Large intestine (tissue), 3 donors: ENCODE measurements at regions not wholly inside any gene's neighbourhood (a gene's known extent, or its start where the extent isn't known, plus 50 kb on each side); places are given as distances from the start of the nearest gene placed in this dataset.

Source experiments
- DNase-seq, 2 donors: peaks; one replicate each; pipeline versions ENCODE4 v3.0.0 to v3.0.0-alpha.2; 2013
- H3K27ac ChIP-seq: one replicate; pipeline ENCODE4 v1.5.1; 2013; ENCODE audit warnings: low read length
- H3K27me3 ChIP-seq: 2 replicates; pipeline ENCODE4 v1.6.1; 2013; ENCODE audit warnings: low read length; ENCODE audit not compliant: control insufficient read depth, insufficient read depth
- H3K36me3 ChIP-seq: 2 replicates; pipeline ENCODE4 v1.6.1; 2013; ENCODE audit warnings: low read length; ENCODE audit not compliant: control insufficient read depth, insufficient read depth
- H3K4me1 ChIP-seq: one replicate; pipeline ENCODE4 v1.6.1; 2013; ENCODE audit warnings: low read length; ENCODE audit not compliant: control insufficient read depth, insufficient read depth
- H3K4me3 ChIP-seq: one replicate; pipeline ENCODE4 v1.5.1; 2013; ENCODE audit warnings: low read length
- H3K9me3 ChIP-seq: one replicate; pipeline ENCODE4 v1.6.1; 2013; ENCODE audit warnings: mild to moderate bottlenecking, low read depth, low read length, moderate library complexity; ENCODE audit not compliant: control insufficient read depth
- WGBS: methylation state at CpG from one replicate; pipeline ENCODE4 v1.1.5; 2013; ENCODE audit warnings: low lambda C conversion rate; ENCODE audit not compliant: insufficient coverage; 5-methylcytosine and 5-hydroxymethylcytosine counted together

DNA sequence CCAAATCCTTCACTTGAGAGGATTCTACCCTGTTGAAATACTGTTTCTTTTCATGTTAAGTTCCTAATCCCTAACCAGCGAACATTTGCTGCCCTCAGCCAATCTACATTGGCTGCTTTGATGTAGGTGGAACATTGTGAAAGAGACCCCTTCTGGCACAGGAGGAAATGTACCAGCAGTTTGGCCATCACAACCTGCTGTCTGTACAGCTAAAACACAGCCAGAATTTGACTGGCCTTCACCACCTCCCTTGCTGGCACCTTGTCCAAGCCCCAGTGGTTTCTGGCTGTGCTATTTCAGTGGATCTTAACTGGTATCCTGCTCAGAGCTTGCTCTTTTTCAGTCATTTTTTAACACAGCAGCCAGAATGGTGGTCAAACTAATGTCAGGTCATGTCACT lies 202.1 kb upstream of the EPHA7 start:
- Histone ChIP-seq H3K27me3 (no peaks in the 10 kb centered on the region), H3K27ac (no peak overlapping the region), H3K4me1 (no peaks in the 10 kb centered on the region), H3K36me3 (no peaks in the 10 kb centered on the region), H3K9me3 (no peaks in the 10 kb centered on the region), H3K4me3 (no peak overlapping the region)
- no CpG with 5 or more reads among the region's 1 CpG for WGBS
- DNase-seq, result no peak

DNA sequence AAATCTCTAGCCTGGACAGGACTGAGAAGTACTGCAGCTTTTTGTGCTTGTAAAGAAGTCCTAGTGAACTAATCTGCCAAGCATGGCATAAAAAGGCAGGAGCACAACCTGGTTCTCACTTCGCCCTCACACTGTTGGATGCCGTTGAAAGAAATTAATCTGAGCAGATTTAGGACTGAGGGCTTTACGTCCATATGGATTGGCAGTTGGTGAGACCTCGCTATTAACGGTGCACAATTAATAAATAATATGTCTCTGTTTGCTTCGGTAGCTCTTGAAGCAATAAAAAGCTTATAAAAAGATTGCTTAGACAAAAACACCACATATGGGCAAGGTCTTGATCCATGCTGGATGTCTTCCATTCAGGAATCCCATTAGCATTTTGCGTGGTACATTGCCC lies 185.6 kb upstream of the EPHA7 start:
- no peak overlapping the region for H3K4me3 ChIP-seq
- H3K27ac ChIP-seq, result no peak overlapping the region
- WGBS, result 100% methylated on average over 2 of the region's 7 CpGs
- H3K36me3 ChIP-seq, result no peaks in the 10 kb centered on the region
- H3K4me1 ChIP-seq, result no peaks in the 10 kb centered on the region
- H3K9me3 ChIP-seq, result no peaks in the 10 kb centered on the region
- DNase-seq, result no peak
- H3K27me3 ChIP-seq, result no peaks in the 10 kb centered on the region

DNA sequence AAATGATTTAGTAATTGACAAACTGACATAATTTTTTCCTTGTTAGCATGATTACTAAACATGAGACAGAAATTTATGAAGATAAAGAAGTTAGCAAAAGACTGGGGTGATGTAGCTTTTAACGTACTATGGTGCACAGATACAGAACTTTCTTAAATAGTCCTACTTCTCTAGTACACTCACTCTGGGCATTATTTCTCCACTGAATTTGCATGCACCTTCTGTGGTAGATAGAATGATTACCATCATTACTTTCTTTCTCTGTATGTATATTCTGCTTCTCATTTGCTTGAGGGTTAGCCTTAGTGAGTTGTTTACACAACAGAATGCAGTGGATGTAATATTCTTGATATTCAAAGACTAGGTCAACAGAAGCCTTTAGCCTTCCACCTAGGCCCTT lies 173.1 kb upstream of the EPHA7 start:
- Histone ChIP-seq H3K27ac (no peak overlapping the region), H3K4me3 (no peak overlapping the region), H3K27me3 (no peaks in the 10 kb centered on the region), H3K9me3 (no peaks in the 10 kb centered on the region), H3K36me3 (no peaks in the 10 kb centered on the region), H3K4me1 (no peaks in the 10 kb centered on the region)
- WGBS, result 100% methylated on average over 1 of the region's 1 CpG
- DNase-seq, result no peak

GRCh38 chr6:93586306-93586705 lies 166.9 kb upstream of the EPHA7 start:
- DNase-seq, result no peak
- Histone ChIP-seq H3K4me1 (no peaks in the 10 kb centered on the region), H3K27me3 (no peaks in the 10 kb centered on the region), H3K27ac (no peak overlapping the region), H3K36me3 (no peaks in the 10 kb centered on the region), H3K9me3 (no peaks in the 10 kb centered on the region), H3K4me3 (no peak overlapping the region)
- no CpG with 5 or more reads among the region's 1 CpG for WGBS

- DNase-seq, result no peak
- no peaks in the 10 kb centered on the region for H3K4me1 ChIP-seq
- no peaks in the 10 kb centered on the region for H3K9me3 ChIP-seq
- no peaks in the 10 kb centered on the region for H3K27me3 ChIP-seq
- H3K27ac ChIP-seq, result no peak overlapping the region
- H3K36me3 ChIP-seq, result no peaks in the 10 kb centered on the region
- no peak overlapping the region for H3K4me3 ChIP-seq
Observed at GRCh38 chr6:93584300-93584699, 164.9 kb upstream of the EPHA7 start.

DNA sequence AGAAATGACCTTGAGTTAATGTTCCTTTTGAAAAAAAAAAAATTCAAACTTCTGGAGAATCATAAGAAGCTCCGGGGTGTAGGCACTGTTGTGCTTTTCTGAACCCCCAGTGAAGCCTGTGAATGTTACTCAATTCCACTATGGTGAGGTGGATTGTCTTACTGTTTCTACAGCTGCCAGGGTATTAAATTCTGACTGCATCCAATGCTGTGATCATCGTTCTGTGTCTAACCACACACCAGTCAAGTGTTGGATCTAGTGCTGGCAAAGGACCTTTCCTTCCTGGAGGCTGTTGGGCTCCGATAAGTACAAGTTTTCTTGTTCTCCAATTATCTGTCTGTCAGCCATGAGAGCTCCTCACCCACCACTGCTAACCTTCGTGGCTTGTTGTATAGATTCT lies 162.0 kb upstream of the EPHA7 start:
- Histone ChIP-seq H3K36me3 (no peaks in the 10 kb centered on the region), H3K4me1 (no peaks in the 10 kb centered on the region), H3K27ac (no peak overlapping the region), H3K27me3 (no peaks in the 10 kb centered on the region), H3K9me3 (no peaks in the 10 kb centered on the region), H3K4me3 (no peak overlapping the region)
- no CpG with 5 or more reads among the region's 4 CpGs for WGBS
- no peak for DNase-seq

- DNase-seq, result no peak
- no peaks in the 10 kb centered on the region for H3K36me3 ChIP-seq
- WGBS, result no CpG with 5 or more reads among the region's 2 CpGs
Observed at GRCh38 chr6:93580446-93580845, 161.1 kb upstream of the EPHA7 start.

DNA sequence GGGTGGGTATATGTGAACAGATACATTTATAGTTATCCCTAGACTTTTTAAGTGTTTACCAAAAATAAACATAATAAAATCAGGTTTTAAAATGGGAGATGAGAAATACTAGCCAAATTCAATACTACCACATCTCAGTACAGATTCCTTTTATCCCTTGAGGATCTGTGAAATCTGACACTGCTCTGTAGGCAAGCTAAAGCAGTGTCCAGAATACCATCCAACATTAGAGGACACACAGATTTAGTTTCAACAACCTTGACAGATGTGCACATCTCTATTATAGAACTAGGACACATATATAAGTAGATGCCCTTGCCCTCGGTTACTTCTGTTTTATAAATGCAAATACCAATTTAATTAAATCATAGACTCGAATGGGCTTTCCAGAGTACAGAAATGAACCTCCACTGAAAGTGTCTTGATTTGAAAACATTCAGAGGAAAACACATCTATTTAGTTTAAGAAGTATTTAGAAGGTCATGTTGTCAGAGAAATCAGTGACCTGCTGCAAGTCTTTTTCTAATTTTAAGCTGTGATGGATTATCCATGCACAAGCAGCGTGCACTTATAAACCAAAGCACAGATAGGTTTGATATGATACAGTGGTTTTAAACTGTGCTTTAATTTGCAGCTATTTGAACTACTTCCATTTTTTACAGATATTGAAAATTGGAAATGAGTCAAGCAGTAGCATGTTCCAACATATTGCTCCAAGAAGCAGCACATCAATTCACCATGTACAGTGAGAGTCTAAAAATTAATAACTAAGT lies 156.3 kb upstream of the EPHA7 start:
- DNase-seq, result no peak
- Histone ChIP-seq H3K9me3 (no peaks in the 10 kb centered on the region), H3K27ac (no peak overlapping the region), H3K4me1 (no peaks in the 10 kb centered on the region), H3K27me3 (no peaks in the 10 kb centered on the region), H3K4me3 (no peak overlapping the region), H3K36me3 (no peaks in the 10 kb centered on the region)
- WGBS, result no CpG with 5 or more reads among the region's 3 CpGs

More at GRCh38 chr6:93580446-93580845, 161.1 kb upstream of the EPHA7 start:
- Histone ChIP-seq H3K4me3 (no peak overlapping the region), H3K9me3 (no peaks in the 10 kb centered on the region), H3K27ac (no peak overlapping the region), H3K27me3 (no peaks in the 10 kb centered on the region), H3K4me1 (no peaks in the 10 kb centered on the region)

DNA sequence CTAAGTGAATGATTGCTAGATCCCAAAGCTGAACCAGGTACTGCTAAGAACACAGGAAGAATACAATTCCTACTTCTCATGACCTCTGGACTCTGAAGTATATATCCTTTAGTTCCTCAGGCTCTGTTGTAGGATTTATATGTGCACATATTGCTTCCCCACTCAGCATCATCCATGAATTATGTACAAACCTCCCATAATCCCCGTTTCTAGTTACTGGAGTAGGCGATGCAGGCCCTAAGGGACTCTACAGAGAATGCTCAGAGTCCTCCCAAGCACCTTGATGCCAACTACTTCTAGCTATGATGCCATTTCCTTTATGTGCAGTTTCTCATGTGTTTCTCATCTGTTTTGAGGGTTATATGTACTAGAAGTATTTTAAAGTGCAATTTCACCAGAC lies 154.9 kb upstream of the EPHA7 start:
- H3K27ac ChIP-seq, result no peak overlapping the region

GRCh38 chr6:93571346-93571745 lies 152.0 kb upstream of the EPHA7 start:
- Histone ChIP-seq H3K4me3 (no peak overlapping the region), H3K27ac (no peak overlapping the region), H3K36me3 (no peaks in the 10 kb centered on the region), H3K4me1 (no peaks in the 10 kb centered on the region), H3K27me3 (no peaks in the 10 kb centered on the region), H3K9me3 (no peaks in the 10 kb centered on the region)
- no peak for DNase-seq
- no CpG with 5 or more reads among the region's 1 CpG for WGBS

More for the DNA sequence above, 154.9 kb upstream of the EPHA7 start:
- Histone ChIP-seq H3K4me3 (no peak overlapping the region), H3K36me3 (no peaks in the 10 kb centered on the region), H3K4me1 (no peaks in the 10 kb centered on the region), H3K27me3 (no peaks in the 10 kb centered on the region), H3K9me3 (no peaks in the 10 kb centered on the region)
- DNase-seq, result no peak
- WGBS, result no CpG with 5 or more reads among the region's 2 CpGs

GRCh38 chr6:93568169-93568568 lies 148.8 kb upstream of the EPHA7 start:
- no CpG with 5 or more reads among the region's 1 CpG for WGBS
- no peak for DNase-seq
- H3K27ac ChIP-seq, result no peak overlapping the region
- H3K9me3 ChIP-seq, result no peaks in the 10 kb centered on the region
- H3K27me3 ChIP-seq, result no peaks in the 10 kb centered on the region
- H3K36me3 ChIP-seq, result no peaks in the 10 kb centered on the region
- no peaks in the 10 kb centered on the region for H3K4me1 ChIP-seq
- no peak overlapping the region for H3K4me3 ChIP-seq
